Right cardiac atrium (tissue), 5 donors: ENCODE measurements at regions not wholly inside any gene's neighbourhood (a gene's known extent, or its start where the extent isn't known, plus 50 kb on each side); places are given as distances from the start of the nearest gene placed in this dataset.
"Not testable (repeated sequence)": the region's sequence is repeated elsewhere in the genome, so short reads cannot be mapped to it uniquely, and the experiment has no call there.

Experiments
- ATAC-seq, 2 donors: fragments of 200-7000 bp; cut with Tn5 transposase; one replicate each; pipeline versions ENCODE4 v1.8.0 to v1.9.1; 2020; ENCODE audit warnings: moderate library complexity in 2 of 2, mild to moderate bottlenecking in 1 of 2
- DNase-seq, 3 donors: peaks; one replicate each; pipeline ENCODE4 v3.0.0-alpha.2; 2020
- H3K27ac ChIP-seq: one replicate; pipeline ENCODE4 v1.5.1; 2013; ENCODE audit warnings: mild to moderate bottlenecking, low read length, control low read depth, moderate library complexity
- H3K27me3 ChIP-seq: one replicate; pipeline ENCODE4 v1.6.1; 2013; ENCODE audit not compliant: control insufficient read depth, insufficient read depth
- H3K4me1 ChIP-seq: one replicate; pipeline ENCODE4 v1.6.1; 2013; ENCODE audit warnings: low read length; ENCODE audit not compliant: control insufficient read depth, insufficient read depth
- H3K4me3 ChIP-seq: one replicate; pipeline ENCODE4 v1.5.1; 2013; ENCODE audit warnings: low read length, control low read depth
- H3K9me3 ChIP-seq: one replicate; pipeline ENCODE4 v1.6.1; 2013; ENCODE audit warnings: low read length; ENCODE audit not compliant: control insufficient read depth
- WGBS: extraction: QIAGEN DNeasy Blood & Tissue Kit; methylation state at CpG from one replicate; pipeline ENCODE4 v1.1.7; 2013; 5-methylcytosine and 5-hydroxymethylcytosine counted together
- intact Hi-C, 4 donors: fragments of 100-400 bp; cut with DNase I; formaldehyde crosslinking; loops; one replicate each; pipeline versions ENCODE4 v1.11.0 to v1.14.0; 2022 to 2023
- donor health status: healthy with polysubstance abuse.
- donor health status: DM: no; HTN: yes; CAD: no.
- donor health status: DM: no; HTN: no; CAD: no.
- donor health status: DM: no; HTN: yes; CAD: no; lungs with severe emphysema.
- donor health status: DM: yes; HTN: yes; CAD: no.

- H3K4me1 ChIP-seq, intact Hi-C loops, ATAC-seq, H3K27ac ChIP-seq, H3K4me3 ChIP-seq, H3K9me3 ChIP-seq, H3K27me3 ChIP-seq: not testable (repeated sequence)
- peak in 1 of 3 donors; percentile 37 for DNase-seq
- 76% methylated on average over 1 of the region's 1 CpG for WGBS
Measured at GRCh38 chr2:90298126-90298755, 1606.8 kb downstream of the RPIA start.

- ATAC-seq, H3K27ac ChIP-seq, H3K4me1 ChIP-seq, H3K4me3 ChIP-seq, H3K27me3 ChIP-seq, H3K9me3 ChIP-seq, DNase-seq, intact Hi-C loops: not testable (repeated sequence)
- 64% methylated on average over 2 of the region's 5 CpGs for WGBS
Measured at GRCh38 chr2:90298983-90299382, 1607.5 kb downstream of the RPIA start.

- H3K4me1 ChIP-seq, H3K27me3 ChIP-seq, intact Hi-C loops, H3K9me3 ChIP-seq, ATAC-seq, H3K27ac ChIP-seq: not testable (repeated sequence)
- DNase-seq = peak in 1 of 3 donors; percentile 40
- peak overlapping the region; percentile 52 for H3K4me3 ChIP-seq
- 4% methylated on average over 28 of the region's 29 CpGs for WGBS
Measured at GRCh38 chr2:90322982-90323381, 1631.5 kb downstream of the RPIA start.

GRCh38 chr2:90323612-90324558, 1632.4 kb downstream of the RPIA start:
- H3K4me3 ChIP-seq = peak overlapping the region; percentile 69
- H3K27ac ChIP-seq, H3K27me3 ChIP-seq, intact Hi-C loops, H3K4me1 ChIP-seq, ATAC-seq, H3K9me3 ChIP-seq: not testable (repeated sequence)
- DNase-seq = peak in 2 of 3 donors; percentile 37 to 57
- 4% methylated on average over 95 of the region's 134 CpGs for WGBS

- intact Hi-C loops = not testable (repeated sequence)
- peak in 1 of 3 donors; percentile 52 for DNase-seq
- 1% methylated on average over 24 of the region's 59 CpGs for WGBS
Measured at GRCh38 chr2:90324672-90325071, 1633.2 kb downstream of the RPIA start.

GRCh38 chr2:90325796-90326353, 1634.4 kb downstream of the RPIA start:
- not testable (repeated sequence) for ATAC-seq

More at GRCh38 chr2:90324672-90325071, 1633.2 kb downstream of the RPIA start:
- not testable (repeated sequence) for H3K4me1 ChIP-seq, H3K9me3 ChIP-seq, H3K27ac ChIP-seq, ATAC-seq, H3K27me3 ChIP-seq
- H3K4me3 ChIP-seq = peak overlapping the region; percentile 69

GRCh38 chr2:90355546-90355945, 1664.1 kb downstream of the RPIA start:
- ATAC-seq, H3K27ac ChIP-seq, H3K9me3 ChIP-seq, H3K27me3 ChIP-seq, intact Hi-C loops, H3K4me1 ChIP-seq, H3K4me3 ChIP-seq: not testable (repeated sequence)
- WGBS = 67% methylated on average over 8 of the region's 9 CpGs
- peak in 1 of 3 donors; percentile 5 for DNase-seq

More at GRCh38 chr2:90325796-90326353, 1634.4 kb downstream of the RPIA start:
- H3K4me1 ChIP-seq, H3K9me3 ChIP-seq, H3K27me3 ChIP-seq, intact Hi-C loops, H3K27ac ChIP-seq: not testable (repeated sequence)
- 3% methylated on average over 57 of the region's 74 CpGs for WGBS
- peak in 2 of 3 donors; percentile 6 to 43 for DNase-seq
- H3K4me3 ChIP-seq = peak overlapping the region; percentile 28

- intact Hi-C loops = not testable (repeated sequence)
- WGBS = 72% methylated on average over 10 of the region's 15 CpGs
- peak in 2 of 3 donors; percentile 13 to 31 for DNase-seq
Measured at GRCh38 chr2:90359344-90359743, 1667.9 kb downstream of the RPIA start.

GRCh38 chr2:90359887-90360730, 1668.6 kb downstream of the RPIA start:
- H3K4me3 ChIP-seq = peak overlapping the region; percentile 38
- DNase-seq (peak in 1 of 3 donors; percentile 35), ATAC-seq (peak; percentile 31 to 40)
- H3K9me3 ChIP-seq, H3K27me3 ChIP-seq, H3K4me1 ChIP-seq, intact Hi-C loops, H3K27ac ChIP-seq: not testable (repeated sequence)
- WGBS = 13% methylated on average over 67 of the region's 93 CpGs

More at GRCh38 chr2:90359344-90359743, 1667.9 kb downstream of the RPIA start:
- not testable (repeated sequence) for ATAC-seq, H3K27me3 ChIP-seq, H3K9me3 ChIP-seq, H3K27ac ChIP-seq, H3K4me3 ChIP-seq, H3K4me1 ChIP-seq

GRCh38 chr2:90360731-90361035, 1669.2 kb downstream of the RPIA start:
- H3K4me1 ChIP-seq, H3K27ac ChIP-seq, H3K9me3 ChIP-seq, H3K27me3 ChIP-seq, ATAC-seq, intact Hi-C loops: not testable (repeated sequence)
- H3K4me3 ChIP-seq = peak overlapping the region; percentile 38
- WGBS = 12% methylated on average over 30 of the region's 30 CpGs
- DNase-seq = peak; percentile 2 to 23 (median 2)
